Stomach (tissue), 4 donors: ENCODE measurements at regions not wholly inside any gene's neighbourhood (a gene's known extent, or its start where the extent isn't known, plus 50 kb on each side); places are given as distances from the start of the nearest gene placed in this dataset.

ENCODE experiments used
- CTCF ChIP-seq, 7 experiments: fragments of 450-650 bp in 4 of 7; fragments of 200-600 bp in 3 of 7; sonication (generic) in 3 of 7; IDR thresholded peaks; one replicate each; pipeline ENCODE4 v1.5.1; 2016 to 2019; ENCODE audit warnings: antibody characterized with exemption in 7 of 7, control low read depth in 2 of 7, mild to moderate bottlenecking in 1 of 7
- EP300 ChIP-seq: sonication (generic); formaldehyde crosslinking; IDR thresholded peaks from one replicate; pipeline ENCODE4 v1.6.1; 2017; ENCODE audit warnings: antibody characterized with exemption

- TF ChIP-seq CTCF (IDR thresholded peaks at IDR 0.05) (no peak), EP300 (no peak)
These were observed 182.2 kb downstream of the RAP2B start for GRCh38 chr3:153343988-153344782.
